ENCODE measurements at regions not wholly inside any gene's neighbourhood (a gene's known extent, or its start where the extent isn't known, plus 50 kb on each side); places are given as distances from the start of the nearest gene placed in this dataset.
"Not testable (repeated sequence)": the region's sequence is repeated elsewhere in the genome, so short reads cannot be mapped to it uniquely, and the experiment has no call there.

GRCh38 chr1:182299728-182300616 lies 91.6 kb downstream of the GLUL start:
- peak; percentile 35 to 72 (median 54) for DNase-seq
- intact Hi-C loops (cut with DNase I): loop anchor here in 1 of 2 donors (5.0 kb wide), 1 partner anchor 32 kb away; no protein-coding TSS in a partner anchor
- Histone ChIP-seq H3K4me3 (no peak overlapping the region), H3K36me3 (replicated peaks in 1 of 2) (no peaks in the 10 kb centered on the region), H3K4me1 (replicated peaks in 1 of 2) (peaks cover 0 to 3% of the 10 kb centered on the region in 2 donors), H3K27me3 (no peaks in the 10 kb centered on the region), H3K9me3 (replicated peaks in 1 of 3) (no peaks in the 10 kb centered on the region), H3K27ac (peak overlapping the region in 1 of 5 donors; percentile 8)
- 27 to 39% (median 32%) methylated on average over 3 of the region's 3 CpGs for WGBS, 4 donors
- TF ChIP-seq POLR2A (IDR thresholded peaks at IDR 0.05) (no peak), CTCF (IDR thresholded peaks at IDR 0.05) (no peak)

GRCh38 chr1:182299054-182299727 lies 92.4 kb downstream of the GLUL start:
- not testable (repeated sequence) for H3K9me3 ChIP-seq (replicated peaks in 1 of 3); DNase-seq; H3K27ac ChIP-seq; H3K36me3 ChIP-seq (replicated peaks in 1 of 2); H3K4me1 ChIP-seq (replicated peaks in 1 of 2); H3K27me3 ChIP-seq; H3K4me3 ChIP-seq
- 89 to 93% (median 91%) methylated on average over 14 of the region's 14 CpGs for WGBS, 4 donors
- intact Hi-C loops (cut with DNase I): loop anchor here in 1 of 2 donors (5.0 kb wide), 1 partner anchor 33 kb away; no protein-coding TSS in a partner anchor

- intact Hi-C loops (cut with DNase I): loop anchor here in 1 of 2 donors (5.0 kb wide), 1 partner anchor 35 kb away; no protein-coding TSS in a partner anchor
- no peak for DNase-seq
- Histone ChIP-seq H3K4me3 (no peak overlapping the region), H3K4me1 (replicated peaks in 1 of 2) (peaks cover 0 to 3% of the 10 kb centered on the region in 2 donors), H3K27me3 (no peaks in the 10 kb centered on the region), H3K9me3 (replicated peaks in 1 of 3) (no peaks in the 10 kb centered on the region), H3K27ac (no peak overlapping the region), H3K36me3 (replicated peaks in 1 of 2) (no peaks in the 10 kb centered on the region)
- TF ChIP-seq CTCF (IDR thresholded peaks at IDR 0.05) (no peak), POLR2A (IDR thresholded peaks at IDR 0.05) (no peak)
These were observed 94.3 kb downstream of the GLUL start for GRCh38 chr1:182297335-182297734.

GRCh38 chr1:182295697-182296096 lies 95.9 kb downstream of the GLUL start:
- Histone ChIP-seq H3K9me3 (replicated peaks in 1 of 3) (no peaks in the 10 kb centered on the region), H3K27ac (no peak overlapping the region), H3K27me3 (no peaks in the 10 kb centered on the region), H3K4me1 (replicated peaks in 1 of 2) (peaks cover 0 to 3% of the 10 kb centered on the region in 2 donors), H3K4me3 (no peak overlapping the region), H3K36me3 (replicated peaks in 1 of 2) (no peaks in the 10 kb centered on the region)
- 50 to 87% (median 65%) methylated on average over 1 of the region's 1 CpG for WGBS, 4 donors
- DNase-seq: no peak
- TF ChIP-seq POLR2A (IDR thresholded peaks at IDR 0.05) (no peak), CTCF (IDR thresholded peaks at IDR 0.05) (no peak)
- intact Hi-C loops (cut with DNase I): loop anchor here in 1 of 2 donors (5.0 kb wide), 1 partner anchor 37 kb away; no protein-coding TSS in a partner anchor
